SIG-M5 treated with dmso at 0.1 percent for 504 hours (cell line): ENCODE measurements at regions not wholly inside any gene's neighbourhood (a gene's known extent, or its start where the extent isn't known, plus 50 kb on each side); places are given as distances from the start of the nearest gene placed in this dataset.
"Not testable (repeated sequence)": the region's sequence is repeated elsewhere in the genome, so short reads cannot be mapped to it uniquely, and the experiment has no call there.

Experiments used
- DNase-seq: peaks from one replicate; lab custom pipeline; 2025; ENCODE audit not compliant: unreplicated experiment; lab: John Stamatoyannopoulos, UW

DNA sequence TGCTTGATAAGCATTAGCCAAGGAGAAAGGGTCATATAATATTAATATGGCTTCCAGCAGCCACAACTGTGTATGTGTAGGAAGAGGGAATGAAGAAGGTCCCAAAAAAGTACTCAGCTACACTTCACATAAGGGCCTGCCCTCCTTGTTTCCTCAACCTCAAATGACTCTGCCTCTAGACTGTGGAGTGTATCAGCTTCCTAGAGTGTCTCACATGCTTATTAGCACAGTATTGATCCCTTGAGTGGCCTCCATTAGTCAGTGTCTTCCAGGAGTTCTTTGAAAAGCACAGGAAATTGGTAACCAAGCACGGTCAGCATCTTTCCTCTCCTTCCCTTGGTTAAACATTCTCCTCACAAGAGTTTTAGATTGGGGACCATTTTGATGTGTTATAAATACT is 190.4 kb upstream of the ATP10B start:
- DNase-seq = no peak

DNA sequence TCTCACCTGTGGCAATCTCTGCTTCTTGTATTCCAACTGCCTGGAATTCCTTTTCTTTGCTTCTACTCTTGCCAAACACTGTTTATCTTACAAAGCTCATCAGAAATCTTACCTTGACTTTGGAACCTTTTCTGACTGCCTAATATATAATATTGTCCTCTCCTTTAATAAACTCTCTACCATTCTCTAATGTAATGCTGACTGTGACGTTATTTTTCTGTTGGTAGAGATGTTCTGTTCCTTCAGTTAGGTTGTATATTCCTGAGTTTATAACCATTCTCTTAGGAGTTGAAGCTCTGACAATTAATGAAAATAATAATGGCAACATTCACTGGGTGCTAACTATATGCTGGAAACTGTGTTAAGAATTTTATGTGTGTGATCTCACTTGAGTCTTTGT is 188.8 kb upstream of the ATP10B start:
- no peak for DNase-seq

DNA sequence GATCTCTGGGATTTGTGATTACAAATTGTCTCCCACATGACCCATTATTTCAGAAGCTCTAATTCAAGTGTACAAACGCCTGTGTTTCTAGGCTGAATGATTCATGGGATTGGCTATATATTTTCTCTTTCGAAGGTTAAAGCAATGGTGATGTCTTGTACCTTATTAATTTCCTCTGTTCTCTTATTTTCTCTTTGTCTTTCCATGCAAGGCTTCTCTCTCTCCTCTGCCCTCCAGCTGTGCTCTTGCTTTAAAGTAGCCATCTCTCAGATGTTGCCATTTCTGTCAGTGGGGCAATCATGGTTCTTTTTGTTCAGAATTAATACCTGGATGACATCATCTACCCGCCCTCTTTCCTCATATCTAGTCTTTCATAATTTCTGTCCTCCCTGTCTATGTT is 184.3 kb upstream of the ATP10B start:
- DNase-seq = no peak

GRCh38 chr5:161034451-161034850 is 182.4 kb upstream of the ATP10B start:
- no peak for DNase-seq

DNA sequence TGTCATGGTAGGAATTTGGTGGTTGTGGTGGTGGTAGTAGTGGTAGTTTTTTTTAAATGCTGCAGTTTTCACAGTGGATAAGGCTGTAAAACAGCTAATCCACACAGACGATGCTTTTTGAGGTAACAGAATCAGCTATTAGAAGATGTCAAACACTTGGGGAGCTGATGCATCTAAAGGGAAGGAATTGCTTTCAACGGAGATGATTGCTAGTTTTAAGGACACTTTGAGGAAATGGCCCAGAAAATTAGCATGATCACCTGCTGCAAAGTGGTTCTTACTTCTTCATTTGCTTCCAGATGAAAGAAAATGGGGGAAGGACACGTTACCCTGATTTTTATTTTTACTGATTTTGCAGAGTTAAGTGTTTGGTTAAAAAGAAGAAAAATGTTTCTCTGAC is 178.2 kb upstream of the ATP10B start:
- no peak for DNase-seq

GRCh38 chr5:161027763-161028162 is 175.8 kb upstream of the ATP10B start:
- no peak for DNase-seq

DNA sequence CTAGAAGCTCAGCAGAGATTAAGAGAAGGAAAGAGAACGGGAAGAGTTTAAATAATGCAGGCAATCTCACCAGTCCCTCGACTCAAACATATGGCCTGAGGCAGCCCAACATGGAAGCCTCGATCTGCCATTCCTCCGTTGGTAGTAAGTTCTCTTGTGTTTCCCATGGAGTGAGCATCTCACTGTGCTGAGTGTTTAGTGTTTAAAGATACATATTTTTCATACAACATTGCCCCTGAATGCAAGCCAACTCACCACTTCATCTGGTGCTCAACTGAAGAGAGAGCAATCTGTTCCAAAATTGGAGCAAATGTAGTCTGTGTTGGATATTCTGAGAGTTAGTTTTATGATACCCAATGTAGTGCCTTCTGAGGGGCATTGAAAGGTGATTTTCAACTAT is 171.5 kb upstream of the ATP10B start:
- DNase-seq = no peak

DNA sequence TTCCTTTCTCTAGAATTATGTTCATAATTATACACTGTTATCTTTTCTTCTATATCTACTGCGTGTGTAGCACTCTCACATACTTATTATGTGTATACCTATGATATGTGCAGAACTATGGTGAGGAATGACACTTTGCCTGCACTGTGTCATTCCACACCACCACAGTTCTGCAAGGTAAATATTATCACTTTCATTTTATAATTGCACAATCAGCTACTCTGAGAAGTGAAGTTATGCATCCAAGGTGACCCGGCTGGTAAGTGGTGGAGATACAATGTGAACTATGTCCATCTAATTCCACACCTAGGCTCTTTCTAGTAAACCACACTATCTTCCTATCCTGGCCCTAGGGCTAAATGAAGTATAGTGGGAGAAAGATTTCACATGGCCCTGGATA is 170.1 kb upstream of the ATP10B start:
- no peak for DNase-seq

GRCh38 chr5:161009817-161010216 is 157.8 kb upstream of the ATP10B start:
- no peak for DNase-seq

GRCh38 chr5:161009194-161009593 is 157.2 kb upstream of the ATP10B start:
- no peak for DNase-seq

- DNase-seq = no peak
These were observed 155.9 kb upstream of the ATP10B start for GRCh38 chr5:161007879-161008278.

DNA sequence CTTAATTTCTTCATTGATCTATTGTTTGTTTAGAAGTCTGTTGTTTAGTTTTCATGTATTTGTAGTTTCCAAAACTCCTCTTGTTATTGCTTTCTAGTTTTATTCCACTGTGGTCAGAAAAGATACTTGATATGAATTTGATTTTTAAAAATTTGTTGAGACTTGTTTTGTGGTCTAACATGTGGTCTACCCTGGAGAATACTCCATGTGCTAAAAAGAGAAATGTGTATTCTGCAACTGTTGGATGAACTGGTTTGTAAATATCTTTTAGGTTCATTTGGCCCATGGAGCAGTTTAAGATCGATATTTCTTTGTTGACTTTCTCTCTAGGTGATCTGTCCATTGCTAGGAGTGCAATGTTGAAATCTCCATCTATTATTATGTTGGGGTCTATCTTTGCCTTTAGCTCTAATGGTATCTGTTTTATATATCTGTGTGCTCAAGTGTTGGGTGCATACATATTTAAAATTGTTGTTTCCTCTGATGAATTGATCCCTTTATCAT is 150.6 kb upstream of the ATP10B start:
- DNase-seq = no peak

- DNase-seq = no peak
These were observed 149.6 kb upstream of the ATP10B start for GRCh38 chr5:161001604-161002003.

DNA sequence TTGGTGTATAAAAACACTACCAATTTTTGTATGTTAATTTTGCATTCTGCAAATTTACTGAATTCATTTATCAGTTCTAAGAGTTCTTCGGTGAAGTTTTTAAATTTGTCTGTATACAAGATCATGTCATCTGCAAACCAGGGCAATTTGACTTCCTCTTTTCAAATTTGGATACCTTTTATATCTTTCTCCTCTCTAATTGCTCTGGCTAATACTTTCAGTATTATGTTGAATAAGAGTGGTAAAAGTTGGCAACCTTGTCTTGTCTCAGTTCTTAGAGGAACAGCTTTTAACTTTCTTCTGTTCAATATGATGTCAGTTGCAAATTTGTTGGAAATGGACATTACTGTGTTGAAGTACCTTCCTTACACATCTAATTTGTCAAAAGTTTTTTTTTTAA is 149.1 kb upstream of the ATP10B start:
- DNase-seq = not testable (repeated sequence)

GRCh38 chr5:160991205-160991604 is 139.2 kb upstream of the ATP10B start:
- DNase-seq = no peak

- DNase-seq = no peak
These were observed 127.4 kb upstream of the ATP10B start for GRCh38 chr5:160979385-160979784.

DNA sequence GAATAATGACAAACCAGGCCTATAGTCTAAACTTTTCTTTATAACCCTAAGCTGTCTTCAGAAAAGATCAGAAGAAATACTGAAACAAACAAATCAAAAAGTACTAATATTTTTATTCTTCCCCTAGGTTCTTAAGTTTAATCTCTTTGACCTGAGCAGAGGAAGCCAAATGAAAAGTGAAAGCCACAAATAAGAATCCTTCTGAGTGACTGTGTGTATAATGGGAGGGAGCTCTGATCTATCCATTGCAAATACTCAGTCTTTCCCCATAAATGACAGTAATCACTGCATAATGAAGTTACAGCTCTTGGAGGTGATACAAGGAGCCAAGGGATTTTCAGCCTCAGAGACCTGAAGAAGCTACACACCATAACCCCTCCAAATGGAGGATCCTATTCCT is 126.9 kb upstream of the ATP10B start:
- DNase-seq = no peak

GRCh38 chr5:160976181-160976580 is 124.2 kb upstream of the ATP10B start:
- no peak for DNase-seq

- DNase-seq = peak; percentile 32
These were observed 118.7 kb upstream of the ATP10B start for GRCh38 chr5:160970605-160971191.

DNA sequence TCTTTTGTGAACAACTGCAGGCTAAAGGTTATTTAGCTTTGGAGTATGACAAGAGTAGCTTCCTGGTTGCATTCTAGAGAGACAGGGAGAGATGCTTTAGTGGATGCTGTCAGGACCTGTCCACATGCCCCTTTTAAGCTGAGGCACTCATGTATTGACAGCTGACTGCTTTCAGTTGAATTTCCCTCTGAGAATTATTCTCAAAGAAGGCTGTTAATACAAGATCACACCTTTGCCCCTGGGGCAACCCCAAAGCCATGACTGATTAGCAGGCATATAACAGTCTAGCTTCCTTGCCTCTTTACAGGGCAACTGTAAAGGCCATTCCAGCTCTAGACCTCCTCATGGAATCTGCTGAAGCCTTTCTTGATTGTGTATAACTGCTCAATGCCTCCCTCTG is 117.6 kb upstream of the ATP10B start:
- no peak for DNase-seq

DNA sequence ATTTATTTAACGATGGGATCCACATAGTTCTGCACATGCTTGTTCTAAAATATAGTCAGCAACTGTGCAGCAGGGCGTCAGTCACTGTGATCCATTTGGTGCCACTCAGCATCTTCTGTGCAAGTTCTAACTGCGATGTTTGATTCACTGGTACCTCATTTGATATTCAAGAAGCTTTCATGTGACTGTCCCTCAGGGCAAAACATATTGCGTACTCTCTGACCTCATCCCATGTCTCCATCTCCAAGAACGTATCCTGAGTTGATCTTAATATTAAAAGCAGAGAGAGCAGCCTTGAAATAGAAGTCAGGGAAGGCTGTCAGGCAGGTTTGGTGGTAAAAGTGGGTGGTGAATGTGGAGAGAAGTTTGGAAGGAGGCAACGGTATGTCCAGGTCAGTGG is 116.5 kb upstream of the ATP10B start:
- peak; percentile 5 for DNase-seq

GRCh38 chr5:160966921-160967320 is 114.9 kb upstream of the ATP10B start:
- no peak for DNase-seq

- no peak for DNase-seq
These were observed 109.8 kb upstream of the ATP10B start for GRCh38 chr5:160961761-160962160.
